Liver (tissue), 8 donors: ENCODE measurements at regions not wholly inside any gene's neighbourhood (a gene's known extent, or its start where the extent isn't known, plus 50 kb on each side); places are given as distances from the start of the nearest gene placed in this dataset.

Experiments used
- DNase-seq: peaks from one replicate; pipeline ENCODE4 v3.0.0-alpha.2; 2017; ENCODE audit warnings: low spot score
- H3K27ac ChIP-seq, 2 donors: one replicate each; pipeline ENCODE4 v1.7.0; 2013; ENCODE audit warnings: inconsistent platforms in 2 of 2, low read length in 2 of 2, control low read depth in 1 of 2, low read depth in 1 of 2, mild to moderate bottlenecking in 1 of 2
- H3K27me3 ChIP-seq, 4 donors: one replicate each; pipeline versions ENCODE4 v1.6.1 to v1.7.0; 2013; ENCODE audit warnings: low read length in 3 of 4, inconsistent platforms in 1 of 4, mild to moderate bottlenecking in 1 of 4, moderate library complexity in 1 of 4; ENCODE audit not compliant: control insufficient read depth in 4 of 4, insufficient read depth in 4 of 4
- H3K36me3 ChIP-seq, 4 donors: one replicate each; pipeline versions ENCODE4 v1.6.1 to v1.7.0; 2013; ENCODE audit warnings: low read length in 3 of 4, mild to moderate bottlenecking in 3 of 4, low read depth in 1 of 4, moderate library complexity in 1 of 4; ENCODE audit not compliant: control insufficient read depth in 4 of 4, insufficient read depth in 3 of 4
- H3K4me1 ChIP-seq, 4 donors: one replicate each; pipeline versions ENCODE4 v1.6.1 to v1.7.0; 2013; ENCODE audit warnings: low read length in 3 of 4, mild to moderate bottlenecking in 3 of 4, moderate library complexity in 1 of 4; ENCODE audit not compliant: control insufficient read depth in 4 of 4, insufficient read depth in 4 of 4
- H3K4me3 ChIP-seq, 3 donors: one replicate each; pipeline versions ENCODE4 v1.6.1 to v1.7.0; 2013; ENCODE audit warnings: low read length in 3 of 3, control low read depth in 1 of 3, low read depth in 1 of 3, mild to moderate bottlenecking in 1 of 3
- H3K9ac ChIP-seq, 2 donors: one replicate each; pipeline ENCODE4 v1.7.0; 2013; ENCODE audit warnings: low read length in 2 of 2, mild to moderate bottlenecking in 2 of 2, moderate library complexity in 2 of 2, control low read depth in 1 of 2, low read depth in 1 of 2
- H3K9me3 ChIP-seq, 4 donors: one replicate each; pipeline versions ENCODE4 v1.6.1 to v1.7.0; 2013; ENCODE audit warnings: low read length in 3 of 4; ENCODE audit not compliant: control insufficient read depth in 4 of 4
- ATF3 ChIP-seq: IDR thresholded peaks from 2 replicates; pipeline ENCODE4 v1.6.1; 2016; ENCODE audit warnings: antibody characterized with exemption
- CTCF ChIP-seq: fragments of 150-350 bp; IDR thresholded peaks from 2 replicates; pipeline ENCODE4 v1.5.1; 2017; ENCODE audit warnings: improper control_type of control experiment, low read depth, low read length; ENCODE audit not compliant: missing input control
- EGR1 ChIP-seq, 2 donors: IDR thresholded peaks; 2 replicates each; pipeline ENCODE4 v1.6.1; 2016 to 2018; ENCODE audit warnings: antibody characterized with exemption in 2 of 2, low read depth in 2 of 2
- FOXA1 ChIP-seq: IDR thresholded peaks from 2 replicates; pipeline ENCODE4 v1.6.1; 2016; ENCODE audit warnings: antibody characterized with exemption
- FOXA2 ChIP-seq: IDR thresholded peaks from 2 replicates; pipeline ENCODE4 v1.6.1; 2016; ENCODE audit warnings: antibody characterized with exemption
- GABPA ChIP-seq, 2 donors: IDR thresholded peaks in 1 of 2; conservative IDR thresholded peaks in 1 of 2; 2 replicates each; pipeline ENCODE4 v1.6.1; 2016; ENCODE audit warnings: antibody characterized with exemption in 2 of 2, mild to moderate bottlenecking in 1 of 2, moderate library complexity in 1 of 2
- HNF4A ChIP-seq, 2 donors: conservative IDR thresholded peaks; 2 replicates each; pipeline ENCODE4 v1.6.1; 2016; ENCODE audit warnings: antibody characterized with exemption in 2 of 2, mild to moderate bottlenecking in 2 of 2
- HNF4G ChIP-seq: IDR thresholded peaks from 2 replicates; pipeline ENCODE4 v1.6.1; 2016; ENCODE audit warnings: antibody characterized with exemption
- JUND ChIP-seq, 2 donors: IDR thresholded peaks; 2 replicates each; pipeline ENCODE4 v1.6.1; 2016; ENCODE audit warnings: antibody characterized with exemption in 2 of 2
- MAX ChIP-seq: IDR thresholded peaks from 2 replicates; pipeline ENCODE4 v1.6.1; 2016; ENCODE audit warnings: antibody characterized with exemption
- NR2F2 ChIP-seq: IDR thresholded peaks from 2 replicates; pipeline ENCODE4 v1.6.1; 2016; ENCODE audit warnings: antibody characterized with exemption
- RAD21 ChIP-seq, 2 donors: IDR thresholded peaks; 2 replicates each; pipeline ENCODE4 v1.6.1; 2016; ENCODE audit warnings: antibody characterized with exemption in 2 of 2, mild to moderate bottlenecking in 2 of 2
- REST ChIP-seq: IDR thresholded peaks from 2 replicates; pipeline ENCODE4 v1.6.1; 2016; ENCODE audit warnings: antibody characterized with exemption, mild to moderate bottlenecking
- RXRA ChIP-seq, 2 donors: IDR thresholded peaks; 2 replicates each; pipeline ENCODE4 v1.6.1; 2017 to 2018; ENCODE audit warnings: antibody characterized with exemption in 2 of 2, mild to moderate bottlenecking in 1 of 2
- SP1 ChIP-seq: IDR thresholded peaks from 2 replicates; pipeline ENCODE4 v1.6.1; 2018; ENCODE audit warnings: antibody characterized with exemption, mild to moderate bottlenecking
- TAF1 ChIP-seq: conservative IDR thresholded peaks from 2 replicates; pipeline ENCODE4 v1.6.1; 2016; ENCODE audit warnings: antibody characterized with exemption, mild to moderate bottlenecking
- YY1 ChIP-seq: IDR thresholded peaks from 2 replicates; pipeline ENCODE4 v1.6.1; 2016; ENCODE audit warnings: antibody characterized with exemption, mild to moderate bottlenecking
- ZBTB33 ChIP-seq: IDR thresholded peaks from 2 replicates; pipeline ENCODE4 v1.6.1; 2016; ENCODE audit warnings: antibody characterized with exemption
- WGBS: extraction: QIAGEN DNeasy Blood & Tissue Kit; methylation state at CpG from one replicate; pipeline ENCODE4 v1.1.7; 2013; 5-methylcytosine and 5-hydroxymethylcytosine counted together
- donor health status: healthy.
- donor health status: healthy.
- donor health status: healthy.
- donor health status: healthy.
- donor health status: healthy.

GRCh38 chr15:55088207-55088606 is 108.5 kb downstream of the RSL24D1 start:
- H3K4me1 ChIP-seq: no peaks in the 10 kb centered on the region
- H3K27ac ChIP-seq: no peak overlapping the region
- H3K9ac ChIP-seq: no peak overlapping the region
- no peak for TF ChIP-seq TAF1
- no peak for TF ChIP-seq JUND (IDR thresholded peaks at IDR 0.05)
- no peak for TF ChIP-seq RAD21 (IDR thresholded peaks at IDR 0.05)
- no peak for TF ChIP-seq HNF4A (conservative IDR thresholded peaks at IDR 0.05)
- no peak for TF ChIP-seq NR2F2
- TF ChIP-seq ATF3: no peak
- TF ChIP-seq SP1: no peak
- no peak for TF ChIP-seq EGR1 (IDR thresholded peaks at IDR 0.05; ENCODE audit: low read depth in 2 of 2)
- no peak for TF ChIP-seq HNF4G
- TF ChIP-seq GABPA (IDR thresholded peaks at IDR 0.05 in 1 of 2, conservative IDR thresholded peaks at IDR 0.05 in 1 of 2): no peak
- TF ChIP-seq RXRA (IDR thresholded peaks at IDR 0.05): no peak
- no peak for TF ChIP-seq ZBTB33
- no peak for TF ChIP-seq FOXA1
- TF ChIP-seq CTCF: no peak
- no peak for TF ChIP-seq REST
- no peak for TF ChIP-seq FOXA2
- TF ChIP-seq YY1: no peak
- no peaks in the 10 kb centered on the region for H3K9me3 ChIP-seq
- DNase-seq: no peak
- no peak overlapping the region for H3K4me3 ChIP-seq
- H3K36me3 ChIP-seq: no peaks in the 10 kb centered on the region
- H3K27me3 ChIP-seq: no peaks in the 10 kb centered on the region

GRCh38 chr15:55084673-55085072 is 112.1 kb downstream of the RSL24D1 start:
- no peaks in the 10 kb centered on the region for H3K4me1 ChIP-seq
- 62% methylated on average over 3 of the region's 3 CpGs for WGBS

More at GRCh38 chr15:55084673-55085072, 112.1 kb downstream of the RSL24D1 start:
- no peaks in the 10 kb centered on the region for H3K9me3 ChIP-seq
- no peak overlapping the region for H3K27ac ChIP-seq
- no peaks in the 10 kb centered on the region for H3K36me3 ChIP-seq
- no peaks in the 10 kb centered on the region for H3K27me3 ChIP-seq
- DNase-seq: no peak
- no peak for TF ChIP-seq HNF4A (conservative IDR thresholded peaks at IDR 0.05)
- no peak for TF ChIP-seq JUND (IDR thresholded peaks at IDR 0.05)
- TF ChIP-seq SP1: no peak
- TF ChIP-seq MAX: no peak
- no peak for TF ChIP-seq RXRA (IDR thresholded peaks at IDR 0.05)
- no peak for TF ChIP-seq NR2F2
- TF ChIP-seq FOXA1: no peak
- no peak for TF ChIP-seq ZBTB33
- no peak overlapping the region for H3K4me3 ChIP-seq
- no peak overlapping the region for H3K9ac ChIP-seq
